Chondrocyte (in vitro differentiated cells): ENCODE measurements at regions not wholly inside any gene's neighbourhood (a gene's known extent, or its start where the extent isn't known, plus 50 kb on each side); places are given as distances from the start of the nearest gene placed in this dataset.

Source experiments
- DNase-seq: peaks from one replicate; pipeline ENCODE4 v3.0.0; 2021; ENCODE audit warnings: mixed read lengths, low spot score
- H3K27ac Mint-ChIP-seq: one replicate; pipeline ENCODE4 v1.8.0; 2021; ENCODE audit warnings: mild to moderate bottlenecking, moderate library complexity, mixed read lengths; ENCODE audit not compliant: unreplicated experiment
- H3K27me3 Mint-ChIP-seq: 2 replicates; pipeline ENCODE4 v1.8.0; 2021; ENCODE audit warnings: low read depth, mixed read lengths
- H3K36me3 Mint-ChIP-seq: 2 replicates; pipeline ENCODE4 v1.8.0; 2021; ENCODE audit warnings: low read depth, mixed read lengths
- H3K4me1 Mint-ChIP-seq: 2 replicates; pipeline ENCODE4 v1.8.0; 2021; ENCODE audit warnings: low read depth, mild to moderate bottlenecking, mixed read lengths
- H3K4me3 Mint-ChIP-seq: one replicate; pipeline ENCODE4 v1.8.0; 2021; ENCODE audit warnings: mild to moderate bottlenecking, moderate library complexity, mixed read lengths; ENCODE audit not compliant: unreplicated experiment
- H3K9me3 Mint-ChIP-seq: 2 replicates; pipeline ENCODE4 v1.8.0; 2021; ENCODE audit warnings: low read depth, mixed read lengths
- TF ChIP-seq, protein P1 (sequence below): fragments of 200-600 bp; sonication (generic); IDR thresholded peaks from 2 replicates; pipeline ENCODE4 v1.5.0; 2021; ENCODE audit warnings: antibody characterized with exemption, mild to moderate bottlenecking, moderate library complexity

DNA sequence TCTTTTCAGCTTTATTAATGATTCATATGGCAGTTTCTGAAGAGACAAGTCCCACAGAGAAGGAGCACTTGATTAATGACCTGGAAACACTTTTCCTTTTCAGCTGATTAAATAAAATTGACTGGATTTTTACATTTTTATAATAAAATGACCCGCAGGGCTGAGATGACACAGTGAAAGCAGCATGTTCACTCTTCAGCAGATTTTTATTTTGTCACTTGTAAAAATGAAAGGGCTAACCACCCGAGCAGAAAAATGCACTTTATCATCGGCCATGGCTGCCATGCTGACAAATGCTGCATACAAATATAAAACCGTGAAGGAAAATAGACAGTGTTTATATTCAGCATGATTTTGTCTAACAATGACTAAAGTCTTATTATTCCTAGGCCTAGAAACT, 321.6 kb upstream of the ITGA1 start:
- no peak for DNase-seq
- H3K4me3 Mint-ChIP-seq, result no peak overlapping the region
- no peaks in the 10 kb centered on the region for H3K36me3 Mint-ChIP-seq
- TF ChIP-seq, protein P1, sequence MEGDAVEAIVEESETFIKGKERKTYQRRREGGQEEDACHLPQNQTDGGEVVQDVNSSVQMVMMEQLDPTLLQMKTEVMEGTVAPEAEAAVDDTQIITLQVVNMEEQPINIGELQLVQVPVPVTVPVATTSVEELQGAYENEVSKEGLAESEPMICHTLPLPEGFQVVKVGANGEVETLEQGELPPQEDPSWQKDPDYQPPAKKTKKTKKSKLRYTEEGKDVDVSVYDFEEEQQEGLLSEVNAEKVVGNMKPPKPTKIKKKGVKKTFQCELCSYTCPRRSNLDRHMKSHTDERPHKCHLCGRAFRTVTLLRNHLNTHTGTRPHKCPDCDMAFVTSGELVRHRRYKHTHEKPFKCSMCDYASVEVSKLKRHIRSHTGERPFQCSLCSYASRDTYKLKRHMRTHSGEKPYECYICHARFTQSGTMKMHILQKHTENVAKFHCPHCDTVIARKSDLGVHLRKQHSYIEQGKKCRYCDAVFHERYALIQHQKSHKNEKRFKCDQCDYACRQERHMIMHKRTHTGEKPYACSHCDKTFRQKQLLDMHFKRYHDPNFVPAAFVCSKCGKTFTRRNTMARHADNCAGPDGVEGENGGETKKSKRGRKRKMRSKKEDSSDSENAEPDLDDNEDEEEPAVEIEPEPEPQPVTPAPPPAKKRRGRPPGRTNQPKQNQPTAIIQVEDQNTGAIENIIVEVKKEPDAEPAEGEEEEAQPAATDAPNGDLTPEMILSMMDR, result no peak
- no peaks in the 10 kb centered on the region for H3K4me1 Mint-ChIP-seq
- no peak overlapping the region for H3K27ac Mint-ChIP-seq
- H3K9me3 Mint-ChIP-seq, result no peaks in the 10 kb centered on the region
- peaks cover 7% of the 10 kb centered on the region for H3K27me3 Mint-ChIP-seq

- H3K27ac Mint-ChIP-seq, result no peak overlapping the region
- peaks cover 7% of the 10 kb centered on the region for H3K27me3 Mint-ChIP-seq
- TF ChIP-seq, protein P1, result no peak
- H3K36me3 Mint-ChIP-seq, result no peaks in the 10 kb centered on the region
- H3K4me3 Mint-ChIP-seq, result no peak overlapping the region
- H3K4me1 Mint-ChIP-seq, result no peaks in the 10 kb centered on the region
- no peak for DNase-seq
- H3K9me3 Mint-ChIP-seq, result no peaks in the 10 kb centered on the region
Measured at GRCh38 chr5:52466749-52467520, 320.8 kb upstream of the ITGA1 start.

DNA sequence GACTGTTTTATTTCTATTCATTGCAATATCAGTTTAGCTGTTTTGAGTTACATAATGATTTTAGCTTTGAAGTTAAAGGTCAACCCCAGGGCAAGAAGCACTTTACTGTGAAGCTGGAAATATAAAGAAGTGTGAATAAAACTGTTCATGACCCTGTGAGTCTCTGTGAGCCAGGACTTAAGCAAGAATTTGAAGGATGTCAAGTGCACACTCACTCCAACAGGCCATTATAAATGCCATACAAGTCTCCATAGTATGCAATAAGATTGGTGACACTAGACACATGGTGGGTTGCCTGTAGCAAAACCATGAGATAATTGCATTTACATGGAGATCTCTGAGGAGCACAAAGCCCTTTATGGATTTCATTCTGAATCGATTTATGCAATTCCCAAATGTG, 318.7 kb upstream of the ITGA1 start:
- H3K4me1 Mint-ChIP-seq, result no peaks in the 10 kb centered on the region
- no peaks in the 10 kb centered on the region for H3K36me3 Mint-ChIP-seq
- no peak overlapping the region for H3K27ac Mint-ChIP-seq
- no peaks in the 10 kb centered on the region for H3K9me3 Mint-ChIP-seq
- TF ChIP-seq, protein P1, result no peak
- DNase-seq, result no peak
- peaks cover under 1% of the 10 kb centered on the region for H3K27me3 Mint-ChIP-seq
- no peak overlapping the region for H3K4me3 Mint-ChIP-seq

DNA sequence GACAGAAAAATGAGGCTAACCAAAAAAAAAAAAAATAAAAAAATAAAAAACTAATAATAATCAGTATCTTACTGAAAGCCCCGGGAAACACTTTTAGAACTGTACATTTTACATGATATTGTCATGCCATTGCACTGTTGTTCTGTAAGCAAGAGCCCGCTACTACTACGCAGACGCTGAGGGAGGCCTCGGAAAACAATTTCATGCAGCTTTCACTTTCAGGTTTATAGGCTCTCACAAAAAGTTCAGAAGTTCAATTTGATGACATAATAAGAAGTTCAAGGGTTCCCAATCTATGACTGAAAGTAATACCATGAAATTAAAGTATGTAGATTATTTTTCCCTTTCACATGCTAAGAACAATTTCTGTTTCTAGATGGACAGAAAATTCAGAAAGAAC, 318.3 kb upstream of the ITGA1 start:
- H3K27ac Mint-ChIP-seq, result no peak overlapping the region
- TF ChIP-seq, protein P1, result no peak
- no peak for DNase-seq
- H3K4me3 Mint-ChIP-seq, result no peak overlapping the region
- H3K27me3 Mint-ChIP-seq, result peaks cover 4% of the 10 kb centered on the region
- H3K4me1 Mint-ChIP-seq, result no peaks in the 10 kb centered on the region
- no peaks in the 10 kb centered on the region for H3K9me3 Mint-ChIP-seq
- H3K36me3 Mint-ChIP-seq, result no peaks in the 10 kb centered on the region

- TF ChIP-seq, protein P1, result no peak
- H3K4me3 Mint-ChIP-seq, result no peak overlapping the region
- H3K27ac Mint-ChIP-seq, result no peak overlapping the region
- H3K36me3 Mint-ChIP-seq, result no peaks in the 10 kb centered on the region
- H3K4me1 Mint-ChIP-seq, result no peaks in the 10 kb centered on the region
- no peaks in the 10 kb centered on the region for H3K9me3 Mint-ChIP-seq
- no peak for DNase-seq
- H3K27me3 Mint-ChIP-seq, result peaks cover 4% of the 10 kb centered on the region
Measured at GRCh38 chr5:52469835-52470234, 317.9 kb upstream of the ITGA1 start.
